Coronary artery (tissue), 2 donors: ENCODE measurements at regions not wholly inside any gene's neighbourhood (a gene's known extent, or its start where the extent isn't known, plus 50 kb on each side); places are given as distances from the start of the nearest gene placed in this dataset.

Source experiments
- DNase-seq: peaks from one replicate; pipeline ENCODE4 v3.0.0-alpha.2; 2017; ENCODE audit warnings: low spot score
- H3K27ac ChIP-seq, 2 donors: fragments of 200-600 bp; sonication (generic); one replicate each; pipeline ENCODE4 v1.5.1; 2016 to 2019
- H3K4me3 ChIP-seq: fragments of 200-600 bp; sonication (generic); 2 replicates; pipeline ENCODE4 v1.5.1; 2016; ENCODE audit warnings: mild to moderate bottlenecking, moderate library complexity
- CTCF ChIP-seq: fragments of 200-600 bp; sonication (generic); IDR thresholded peaks from one replicate; pipeline ENCODE4 v1.5.1; 2019; ENCODE audit warnings: antibody characterized with exemption

- DNase-seq, result no peak
- TF ChIP-seq CTCF, result no peak
- Histone ChIP-seq H3K4me3 (no peak overlapping the region), H3K27ac (no peak overlapping the region)
Measured at GRCh38 chr5:3022665-3023064, 271.2 kb upstream of the IRX2 start.

- no peak for DNase-seq
- TF ChIP-seq CTCF, result no peak
- no peak overlapping the region for H3K4me3 ChIP-seq
- H3K27ac ChIP-seq, result no peak overlapping the region
Measured at GRCh38 chr5:3020426-3020825, 268.9 kb upstream of the IRX2 start.

- no peak for DNase-seq
Measured at GRCh38 chr5:3019045-3019444, 267.6 kb upstream of the IRX2 start.

GRCh38 chr5:3011764-3012017, 260.2 kb upstream of the IRX2 start:
- no peak for DNase-seq
- TF ChIP-seq CTCF, result no peak
- Histone ChIP-seq H3K4me3 (no peak overlapping the region), H3K27ac (no peak overlapping the region)

More at GRCh38 chr5:3019045-3019444, 267.6 kb upstream of the IRX2 start:
- H3K4me3 ChIP-seq, result no peak overlapping the region
- no peak for TF ChIP-seq CTCF
- no peak overlapping the region for H3K27ac ChIP-seq

GRCh38 chr5:3010953-3011763, 259.7 kb upstream of the IRX2 start:
- TF ChIP-seq CTCF, result no peak
- Histone ChIP-seq H3K4me3 (no peak overlapping the region), H3K27ac (no peak overlapping the region)
- peak; percentile 52 for DNase-seq

GRCh38 chr5:3010301-3010952, 258.9 kb upstream of the IRX2 start:
- TF ChIP-seq CTCF, result no peak
- H3K27ac ChIP-seq, result no peak overlapping the region
- DNase-seq, result peak; percentile 14
- no peak overlapping the region for H3K4me3 ChIP-seq

GRCh38 chr5:3009605-3010004, 258.1 kb upstream of the IRX2 start:
- Histone ChIP-seq H3K4me3 (no peak overlapping the region), H3K27ac (no peak overlapping the region)
- DNase-seq, result peak; percentile 9
- no peak for TF ChIP-seq CTCF
